GM19395 (cell line): ENCODE measurements at regions not wholly inside any gene's neighbourhood (a gene's known extent, or its start where the extent isn't known, plus 50 kb on each side); places are given as distances from the start of the nearest gene placed in this dataset.
"Not testable (repeated sequence)": the region's sequence is repeated elsewhere in the genome, so short reads cannot be mapped to it uniquely, and the experiment has no call there.

Source experiments
- ATAC-seq: cut with Tn5 transposase; IDR thresholded peaks from one replicate; pipeline ENCODE4 v1.9.1; 2021; ENCODE audit warnings: mild to moderate bottlenecking, moderate library complexity; ENCODE audit not compliant: unreplicated experiment

DNA sequence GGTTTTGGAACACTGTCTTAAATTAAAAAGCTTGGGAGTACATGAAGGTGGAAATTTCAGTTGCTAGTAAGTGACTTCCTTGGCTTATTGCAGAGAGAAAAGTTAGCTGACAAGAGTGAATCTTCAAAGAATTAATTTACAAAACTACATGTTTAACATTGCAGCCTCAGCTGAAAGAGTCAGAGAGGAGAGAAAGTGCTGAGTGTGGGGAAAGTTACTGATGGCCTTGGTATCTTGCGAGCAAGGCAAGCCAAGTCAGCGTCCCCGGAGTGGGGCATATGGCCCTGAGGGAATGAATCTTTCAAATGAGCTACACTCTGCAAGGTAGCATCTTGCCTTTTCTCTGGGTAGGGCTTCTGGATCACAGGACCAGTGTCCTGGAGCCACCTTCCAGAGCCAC, 131.3 kb downstream of the LPIN1 start:
- ATAC-seq, result no peak

- ATAC-seq, result not testable (repeated sequence)
These were observed 138.8 kb downstream of the LPIN1 start for GRCh38 chr2:11885253-11885652.

DNA sequence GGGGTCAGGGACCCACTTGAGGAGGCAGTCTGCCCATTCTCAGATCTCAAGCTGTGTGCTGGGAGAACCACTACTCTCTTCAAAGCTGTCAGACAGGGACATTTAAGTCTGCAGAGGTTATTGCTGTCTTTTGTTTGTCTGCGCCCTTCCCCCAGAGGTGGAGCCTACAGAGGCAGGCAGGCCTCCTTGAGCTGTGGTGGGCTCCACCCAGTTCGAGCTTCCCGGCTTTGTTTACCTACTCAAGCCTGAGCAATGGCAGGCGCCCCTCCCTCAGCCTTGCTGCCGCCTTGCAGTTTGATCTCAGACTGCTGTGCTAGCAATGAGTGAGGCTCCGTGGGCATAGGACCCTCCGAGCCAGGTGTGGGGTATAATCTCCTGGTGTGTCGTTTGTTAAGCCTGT, 140.5 kb downstream of the LPIN1 start:
- not testable (repeated sequence) for ATAC-seq

- no peak for ATAC-seq
These were observed 142.8 kb downstream of the LPIN1 start for GRCh38 chr2:11889101-11889850.

- ATAC-seq, result no peak
These were observed 143.4 kb downstream of the LPIN1 start for GRCh38 chr2:11889854-11890253.

GRCh38 chr2:11891028-11891427, 144.6 kb downstream of the LPIN1 start:
- ATAC-seq, result no peak

- no peak for ATAC-seq
These were observed 145.4 kb downstream of the LPIN1 start for GRCh38 chr2:11891671-11892440.

DNA sequence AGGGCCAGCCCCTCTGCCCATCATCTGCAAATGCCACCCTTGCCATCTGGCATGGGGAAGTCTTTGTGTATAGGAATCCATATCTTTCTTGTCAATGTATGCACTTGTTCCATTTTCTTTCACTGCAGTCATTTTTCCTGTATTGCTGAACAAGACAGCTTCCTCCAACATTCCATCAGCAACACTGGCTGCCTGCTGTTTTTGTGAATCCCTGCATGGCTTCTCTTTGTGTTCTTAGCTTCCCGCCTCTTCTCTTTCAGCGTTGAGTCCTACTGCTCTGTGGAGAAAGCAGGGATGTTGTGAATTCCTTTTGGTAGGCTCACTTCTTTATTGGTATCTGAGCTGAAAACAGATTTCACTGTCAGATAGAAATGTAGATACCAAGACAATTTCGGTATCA, 150.0 kb downstream of the LPIN1 start:
- ATAC-seq, result no peak

DNA sequence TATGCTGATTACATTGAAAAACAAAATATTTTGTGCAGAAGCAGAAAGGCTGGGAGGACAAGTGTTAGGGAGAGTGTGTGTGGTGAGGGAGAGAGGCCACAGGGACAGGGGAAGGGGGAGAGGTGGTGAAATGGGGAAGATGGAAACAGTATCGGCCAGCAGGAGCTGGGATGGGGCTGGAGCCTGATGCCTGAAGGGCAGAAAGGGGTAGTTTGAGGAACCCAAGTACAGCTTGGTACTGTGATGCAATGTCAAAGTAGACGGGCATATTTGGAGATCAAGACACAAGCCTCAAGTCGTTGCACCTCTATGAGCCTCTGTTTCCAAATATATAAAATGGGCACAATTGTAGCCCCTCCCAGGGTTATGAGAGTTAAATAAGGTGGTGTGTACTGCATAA, 152.1 kb downstream of the LPIN1 start:
- no peak for ATAC-seq

GRCh38 chr2:11899264-11899818, 152.9 kb downstream of the LPIN1 start:
- ATAC-seq, result no peak

DNA sequence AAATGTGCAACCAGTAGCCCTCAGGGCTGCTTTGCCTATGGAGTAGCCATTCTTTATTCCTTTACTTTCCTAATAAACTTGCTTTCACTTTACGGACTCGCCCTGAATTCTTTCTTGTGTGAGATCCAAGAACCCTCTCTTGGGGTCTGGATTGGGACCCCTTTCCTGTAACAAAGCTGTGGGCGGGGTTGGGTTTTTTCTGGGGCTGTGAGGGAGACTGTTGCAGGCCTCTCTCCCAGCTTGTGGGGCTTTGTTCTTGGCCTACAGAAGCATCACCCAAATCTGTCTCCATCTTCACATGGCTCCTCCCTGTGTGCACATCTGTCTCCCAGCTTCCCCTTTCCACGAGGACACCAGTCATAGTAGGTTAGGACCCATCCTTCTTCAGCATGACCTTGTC, 154.5 kb downstream of the LPIN1 start:
- ATAC-seq, result not testable (repeated sequence)

- ATAC-seq, result no peak
These were observed 155.1 kb downstream of the LPIN1 start for GRCh38 chr2:11901351-11902069.

DNA sequence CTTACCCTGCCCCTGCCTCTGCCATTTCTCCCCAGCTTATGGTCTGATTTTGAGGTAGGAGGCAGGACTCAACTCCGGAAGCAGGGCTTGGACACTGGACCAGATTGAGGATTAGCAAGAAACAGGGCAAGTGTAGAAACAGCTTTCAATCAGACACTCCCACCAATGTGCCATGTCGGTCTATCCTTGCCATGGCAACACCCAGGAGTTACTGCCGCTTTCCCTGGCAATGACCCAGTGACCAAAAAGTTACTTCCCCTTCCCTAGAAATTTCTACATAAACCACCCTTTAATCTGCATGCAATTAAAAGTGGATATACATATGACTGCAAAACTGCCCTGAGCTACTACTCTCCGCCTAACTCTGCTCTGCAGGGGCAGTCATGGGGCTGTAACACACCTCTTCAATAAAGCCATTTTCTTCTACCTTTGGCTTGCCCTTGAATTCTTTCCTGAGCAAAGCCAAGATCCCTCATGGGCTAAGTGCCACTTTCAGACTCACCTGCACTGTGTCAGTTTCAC, 156.7 kb downstream of the LPIN1 start:
- ATAC-seq, result no peak

DNA sequence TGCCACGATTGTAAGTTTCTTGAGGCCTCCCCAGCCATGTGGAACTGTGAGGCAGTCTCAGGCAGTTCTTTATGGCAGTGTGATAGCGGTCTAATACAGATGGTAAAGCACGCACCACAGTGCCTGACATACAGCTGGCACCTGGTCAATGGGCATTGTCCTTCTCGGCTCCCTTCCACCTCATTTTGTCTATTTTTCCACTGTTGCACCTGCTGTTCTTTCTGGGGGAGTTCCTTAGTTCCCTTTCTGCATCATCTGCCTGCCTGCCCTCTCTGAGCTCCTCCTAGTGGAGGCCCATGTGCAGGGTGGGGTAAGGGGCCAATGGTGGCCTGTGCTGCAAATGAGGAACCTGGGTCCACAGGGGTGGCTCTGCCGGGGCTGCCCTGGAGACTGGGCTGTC, 157.6 kb downstream of the LPIN1 start:
- no peak for ATAC-seq

DNA sequence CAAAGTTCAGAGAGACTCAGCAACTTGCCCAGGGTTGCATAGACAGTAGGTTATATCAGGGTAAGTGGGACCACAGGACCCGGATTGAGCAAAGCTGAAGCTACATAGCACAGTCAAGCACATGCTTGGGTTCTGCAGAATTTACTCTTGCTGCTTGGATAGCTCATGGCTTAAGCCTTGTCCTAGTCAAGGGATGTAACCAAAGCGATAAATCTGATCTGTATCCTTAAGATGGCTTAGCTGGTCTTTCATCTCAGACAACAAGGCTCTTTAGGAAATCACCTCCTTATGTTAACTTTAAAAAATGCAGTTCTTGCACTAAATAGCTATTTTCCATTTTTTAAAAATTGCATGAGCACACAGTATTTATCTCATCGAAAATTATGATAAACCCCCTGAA, 158.5 kb downstream of the LPIN1 start:
- ATAC-seq, result no peak

GRCh38 chr2:11907190-11907589, 160.8 kb downstream of the LPIN1 start:
- ATAC-seq, result no peak

DNA sequence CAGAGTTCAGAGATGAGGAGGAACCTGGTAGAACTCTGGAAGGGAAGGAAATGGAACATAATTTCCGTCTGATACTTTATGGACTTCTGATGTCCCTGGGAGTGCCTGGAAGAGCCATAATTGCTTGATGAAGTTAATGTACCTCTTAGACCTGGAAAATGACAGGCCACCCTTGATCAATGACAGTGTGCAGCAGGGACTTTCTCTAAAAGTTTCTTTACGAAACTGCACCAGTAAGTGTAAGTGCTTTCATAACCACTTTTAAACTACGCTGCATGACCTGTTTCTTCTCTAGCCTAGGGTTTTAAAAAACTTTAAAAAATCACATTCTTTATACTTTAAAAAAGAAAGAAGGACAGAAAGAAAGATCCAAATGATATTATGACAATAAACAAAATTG, 164.5 kb downstream of the LPIN1 start:
- ATAC-seq, result peak; percentile 72

DNA sequence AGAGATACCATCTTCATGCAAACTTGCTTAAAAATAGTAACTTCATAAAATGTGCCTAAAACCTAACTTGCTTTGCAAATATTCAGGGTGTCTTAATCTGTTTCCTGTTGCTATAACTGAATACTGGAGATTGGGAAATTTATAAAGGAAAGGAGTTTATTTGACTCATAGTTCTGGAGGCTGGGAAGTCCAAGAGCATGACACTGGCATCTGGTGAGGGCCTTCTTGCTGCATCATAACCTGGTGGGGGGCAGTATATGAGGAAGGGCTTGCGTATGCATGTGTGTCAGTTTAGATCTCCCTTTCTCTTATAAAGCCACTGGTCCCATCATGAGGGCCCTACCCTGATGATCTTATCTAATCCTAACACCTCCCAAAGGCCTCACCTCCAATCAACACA, 166.5 kb downstream of the LPIN1 start:
- no peak for ATAC-seq

- no peak for ATAC-seq
These were observed 168.0 kb downstream of the LPIN1 start for GRCh38 chr2:11914455-11914854.

GRCh38 chr2:11915650-11916049, 169.2 kb downstream of the LPIN1 start:
- no peak for ATAC-seq

- ATAC-seq, result no peak
These were observed 173.5 kb downstream of the LPIN1 start for GRCh38 chr2:11919953-11920352.
